ENCODE measurements at regions not wholly inside any gene's neighbourhood (a gene's known extent, or its start where the extent isn't known, plus 50 kb on each side); places are given as distances from the start of the nearest gene placed in this dataset.
"Not testable (repeated sequence)": the region's sequence is repeated elsewhere in the genome, so short reads cannot be mapped to it uniquely, and the experiment has no call there.

- DNase-seq (ENCODE audit: low spot score), result no peak
These were observed 119.8 kb downstream of the LRATD1 start for GRCh38 chr2:14752295-14752694.

GRCh38 chr2:14756122-14756541 is 123.6 kb downstream of the LRATD1 start:
- DNase-seq (ENCODE audit: low spot score), result no peak

- peak; percentile 63 for DNase-seq (ENCODE audit: low spot score)
These were observed 124.6 kb downstream of the LRATD1 start for GRCh38 chr2:14756981-14757657.

GRCh38 chr2:14759082-14759481 is 126.6 kb downstream of the LRATD1 start:
- no peak for DNase-seq (ENCODE audit: low spot score)

GRCh38 chr2:14760169-14760568 is 127.7 kb downstream of the LRATD1 start:
- DNase-seq (ENCODE audit: low spot score), result no peak

- no peak for DNase-seq (ENCODE audit: low spot score)
These were observed 128.6 kb downstream of the LRATD1 start for GRCh38 chr2:14761118-14761517.

- no peak for DNase-seq (ENCODE audit: low spot score)
These were observed 141.2 kb downstream of the LRATD1 start for GRCh38 chr2:14773696-14774095.

- no peak for DNase-seq (ENCODE audit: low spot score)
These were observed 142.0 kb downstream of the LRATD1 start for GRCh38 chr2:14774436-14774968.

- DNase-seq (ENCODE audit: low spot score), result no peak
These were observed 143.7 kb downstream of the LRATD1 start for GRCh38 chr2:14776216-14776615.

- DNase-seq (ENCODE audit: low spot score), result peak; percentile 32
These were observed 145.5 kb downstream of the LRATD1 start for GRCh38 chr2:14778015-14778414.

- no peak for DNase-seq (ENCODE audit: low spot score)
These were observed 146.7 kb downstream of the LRATD1 start for GRCh38 chr2:14779252-14779651.

- no peak for DNase-seq (ENCODE audit: low spot score)
These were observed 148.6 kb downstream of the LRATD1 start for GRCh38 chr2:14781142-14781541.

GRCh38 chr2:14788814-14789213 is 156.3 kb downstream of the LRATD1 start:
- not testable (repeated sequence) for DNase-seq (ENCODE audit: low spot score)

GRCh38 chr2:14790041-14790640 is 157.6 kb downstream of the LRATD1 start:
- DNase-seq (ENCODE audit: low spot score), result no peak

GRCh38 chr2:14803994-14804393 is 171.5 kb downstream of the LRATD1 start:
- no peak for DNase-seq (ENCODE audit: low spot score)

- DNase-seq (ENCODE audit: low spot score), result no peak
These were observed 172.4 kb downstream of the LRATD1 start for GRCh38 chr2:14804902-14805301.

GRCh38 chr2:14806613-14807012 is 174.1 kb downstream of the LRATD1 start:
- DNase-seq (ENCODE audit: low spot score), result no peak

- no peak for DNase-seq (ENCODE audit: low spot score)
These were observed 182.7 kb downstream of the LRATD1 start for GRCh38 chr2:14815201-14815600.

- DNase-seq (ENCODE audit: low spot score), result no peak
These were observed 183.8 kb downstream of the LRATD1 start for GRCh38 chr2:14816069-14817060.

- no peak for DNase-seq (ENCODE audit: low spot score)
These were observed 185.3 kb downstream of the LRATD1 start for GRCh38 chr2:14817848-14818247.

- DNase-seq (ENCODE audit: low spot score), result no peak
These were observed 194.0 kb downstream of the LRATD1 start for GRCh38 chr2:14826518-14826917.

GRCh38 chr2:14827226-14828023 is 194.9 kb downstream of the LRATD1 start:
- no peak for DNase-seq (ENCODE audit: low spot score)
